ENCODE measurements at regions not wholly inside any gene's neighbourhood (a gene's known extent, or its start where the extent isn't known, plus 50 kb on each side); places are given as distances from the start of the nearest gene placed in this dataset.
"Not testable (repeated sequence)": the region's sequence is repeated elsewhere in the genome, so short reads cannot be mapped to it uniquely, and the experiment has no call there.

DNA sequence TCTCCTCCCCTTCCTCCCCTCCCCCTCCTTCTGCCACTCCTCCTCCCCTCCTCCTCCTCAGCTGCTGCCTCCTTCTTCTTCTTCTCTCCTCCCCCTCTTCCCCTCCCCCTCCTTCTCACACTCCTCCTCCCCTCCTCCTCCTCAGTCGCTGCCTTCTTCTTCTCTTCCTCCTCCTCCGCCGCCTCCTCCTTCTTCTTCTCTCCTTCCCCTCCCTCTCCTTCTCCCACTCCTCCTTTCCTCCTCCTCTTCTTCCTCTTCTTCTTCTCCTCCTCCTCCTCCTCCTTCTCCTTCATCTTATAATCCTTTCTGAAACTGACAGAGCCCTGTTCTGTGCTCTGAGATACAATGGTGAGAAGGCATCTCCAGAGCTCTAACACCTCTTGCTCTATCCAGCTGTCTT is 73.1 kb upstream of the DCD start:
- Histone ChIP-seq H3K4me3 (no peak overlapping the region), H3K27ac (no peak overlapping the region), H3K9me3 (no peaks in the 10 kb centered on the region), H3K27me3 (peaks cover 0 to 3% of the 10 kb centered on the region in 2 donors), H3K4me1 (no peaks in the 10 kb centered on the region), H3K36me3 (replicated peaks in 1 of 2; ENCODE audit: insufficient read depth in 1 of 2, low read depth in 2 of 2) (no peaks in the 10 kb centered on the region)
- intact Hi-C loops (cut with DNase I), result loop anchor here (10.0 kb wide), 1 partner anchor 233 kb away; no protein-coding TSS in a partner anchor
- no peak for TF ChIP-seq CTCF (IDR thresholded peaks at IDR 0.05)
- TF ChIP-seq POLR2A (IDR thresholded peaks at IDR 0.05), result no peak
- DNase-seq, result no peak
- 51 to 75% methylated on average over 2 to 3 of the region's 3 CpGs for WGBS, 2 donors
- no peak for ATAC-seq

DNA sequence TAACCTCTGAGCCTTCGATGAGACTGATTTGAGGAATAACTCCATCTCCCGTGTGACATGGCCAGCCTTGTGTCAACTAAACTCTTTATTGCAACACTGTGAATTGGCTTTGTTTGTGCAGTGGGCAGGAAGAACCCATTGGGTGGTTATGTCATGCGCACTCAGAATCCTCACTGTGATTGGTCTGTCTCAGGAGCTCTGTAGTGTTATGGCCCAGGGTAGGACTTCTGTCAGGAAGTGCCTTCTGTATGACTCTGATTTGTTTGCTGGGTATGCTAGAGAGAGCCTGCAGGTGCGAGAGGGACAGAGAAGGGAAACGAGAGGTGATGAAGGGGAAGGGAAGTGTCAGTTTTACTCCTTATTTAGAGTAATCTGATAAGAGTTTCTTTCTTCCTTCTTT is 71.5 kb upstream of the DCD start:
- Histone ChIP-seq H3K27ac (no peak overlapping the region), H3K4me1 (no peaks in the 10 kb centered on the region), H3K4me3 (no peak overlapping the region), H3K27me3 (peaks cover 0 to 3% of the 10 kb centered on the region in 2 donors), H3K9me3 (no peaks in the 10 kb centered on the region), H3K36me3 (replicated peaks in 1 of 2; ENCODE audit: insufficient read depth in 1 of 2, low read depth in 2 of 2) (no peaks in the 10 kb centered on the region)
- 62% methylated on average over 5 of the region's 5 CpGs for WGBS, 2 donors
- intact Hi-C loops (cut with DNase I), result loop anchor here (10.0 kb wide), 1 partner anchor 235 kb away; no protein-coding TSS in a partner anchor
- TF ChIP-seq POLR2A (IDR thresholded peaks at IDR 0.05), result no peak
- TF ChIP-seq CTCF (IDR thresholded peaks at IDR 0.05), result no peak
- no peak for DNase-seq
- no peak for ATAC-seq

DNA sequence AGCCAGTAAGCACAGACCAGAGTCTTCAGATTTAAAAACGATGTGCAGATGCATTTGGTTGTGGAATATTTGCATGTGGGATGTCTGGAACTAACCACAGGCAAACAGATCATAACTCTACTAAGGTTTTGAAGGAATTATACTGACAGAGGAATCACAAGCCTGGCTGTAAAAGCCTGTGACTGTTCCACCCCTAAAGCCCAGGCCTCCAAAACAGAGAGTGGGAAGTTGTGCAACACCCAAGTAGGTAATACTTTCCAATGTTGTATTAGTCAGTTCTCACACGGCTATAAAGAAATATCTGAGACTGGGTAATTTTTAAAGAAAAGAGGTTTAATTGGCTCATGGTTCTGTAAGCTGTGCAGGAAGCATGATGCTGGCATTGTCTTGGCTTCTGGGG is 68.1 kb upstream of the DCD start:
- 32 to 38% methylated on average over 2 of the region's 2 CpGs for WGBS, 2 donors
- no peak for ATAC-seq
- no peak for TF ChIP-seq POLR2A (IDR thresholded peaks at IDR 0.05)
- TF ChIP-seq CTCF (IDR thresholded peaks at IDR 0.05), result no peak
- no peak for DNase-seq
- Histone ChIP-seq H3K36me3 (replicated peaks in 1 of 2; ENCODE audit: insufficient read depth in 1 of 2, low read depth in 2 of 2) (no peaks in the 10 kb centered on the region), H3K27ac (no peak overlapping the region), H3K9me3 (no peaks in the 10 kb centered on the region), H3K4me3 (no peak overlapping the region), H3K4me1 (no peaks in the 10 kb centered on the region), H3K27me3 (no peaks in the 10 kb centered on the region)
- intact Hi-C loops (cut with DNase I), result no loop called here

- intact Hi-C loops (cut with DNase I); DNase-seq; H3K27me3 ChIP-seq; H3K27ac ChIP-seq; H3K4me3 ChIP-seq; H3K9me3 ChIP-seq; H3K36me3 ChIP-seq (replicated peaks in 1 of 2; ENCODE audit: insufficient read depth in 1 of 2, low read depth in 2 of 2); ATAC-seq; H3K4me1 ChIP-seq: not testable (repeated sequence)
- 53 to 68% methylated on average over 3 of the region's 3 CpGs for WGBS, 2 donors
Observed at GRCh38 chr12:54713876-54714275, 65.7 kb upstream of the DCD start.

- Histone ChIP-seq H3K36me3 (replicated peaks in 1 of 2; ENCODE audit: insufficient read depth in 1 of 2, low read depth in 2 of 2) (no peaks in the 10 kb centered on the region), H3K27ac (no peak overlapping the region), H3K4me1 (no peaks in the 10 kb centered on the region), H3K4me3 (no peak overlapping the region), H3K27me3 (no peaks in the 10 kb centered on the region), H3K9me3 (no peaks in the 10 kb centered on the region)
- no peak for DNase-seq
- no peak for TF ChIP-seq POLR2A (IDR thresholded peaks at IDR 0.05)
- TF ChIP-seq CTCF (IDR thresholded peaks at IDR 0.05), result no peak
- intact Hi-C loops (cut with DNase I), result no loop called here
- ATAC-seq, result no peak
- WGBS, 2 donors, result 55 to 57% methylated on average over 1 of the region's 1 CpG
Observed at GRCh38 chr12:54711669-54712068, 63.5 kb upstream of the DCD start.
